ENCODE measurements at regions not wholly inside any gene's neighbourhood (a gene's known extent, or its start where the extent isn't known, plus 50 kb on each side); places are given as distances from the start of the nearest gene placed in this dataset.

DNA sequence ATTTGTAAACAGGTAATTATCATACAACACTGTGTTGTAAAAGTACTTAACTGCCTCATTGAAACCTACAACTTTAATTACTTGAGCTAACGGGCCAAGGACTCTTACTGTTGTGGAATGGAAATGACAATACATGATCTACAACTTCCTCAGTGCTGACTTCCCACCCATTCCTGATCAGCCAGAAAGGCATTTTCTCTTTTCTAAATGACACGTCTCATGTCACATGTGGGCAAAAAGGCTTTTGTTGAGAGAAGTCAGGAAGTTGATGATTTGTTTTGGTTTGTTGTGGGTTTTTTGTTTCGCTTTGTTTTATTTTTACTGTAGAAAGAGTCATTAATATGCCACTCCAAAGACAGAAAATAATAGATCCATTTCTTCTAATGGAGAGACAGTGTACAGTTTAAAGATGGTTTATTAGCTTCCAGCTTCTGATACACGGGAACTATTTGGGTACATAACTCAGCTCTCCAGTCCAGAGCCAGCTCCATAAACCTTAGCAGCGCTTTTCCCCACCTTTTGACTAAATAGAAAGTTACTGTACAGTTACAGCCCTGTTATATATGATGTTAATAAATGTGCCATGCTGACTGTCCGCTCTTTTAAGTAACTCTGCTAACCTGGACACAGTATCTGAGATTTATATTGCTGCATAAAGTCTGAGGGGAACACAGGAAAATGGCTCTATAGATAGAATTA is 509.4 kb upstream of the API5 start:
- no peak for TF ChIP-seq YY1 (IDR thresholded peaks at IDR 0.05; ENCODE audit: insufficient read depth, insufficient read length)
- no peak for TF ChIP-seq ZNF274 (IDR thresholded peaks at IDR 0.05; ENCODE audit: low read depth, low read length)
- no peak for TF ChIP-seq SUZ12 (IDR thresholded peaks at IDR 0.05; ENCODE audit: extremely low read depth, insufficient read depth, insufficient read length)

Measured in NT2/D1 (cell line).